PC-9 (cell line): ENCODE measurements at regions not wholly inside any gene's neighbourhood (a gene's known extent, or its start where the extent isn't known, plus 50 kb on each side); places are given as distances from the start of the nearest gene placed in this dataset.

ENCODE experiments used
- EZH2 ChIP-seq: fragments of 200-600 bp; sonication (generic); IDR thresholded peaks from 2 replicates; pipeline ENCODE4 v1.8.0; 2017; ENCODE audit warnings: antibody characterized with exemption, low read depth
- TF ChIP-seq, protein P1 (sequence below): fragments of 200-600 bp; sonication (generic); conservative IDR thresholded peaks from 2 replicates; pipeline ENCODE4 v1.6.1; 2017; ENCODE audit warnings: mixed run types, antibody characterized with exemption, mild to moderate bottlenecking, moderate library complexity

DNA sequence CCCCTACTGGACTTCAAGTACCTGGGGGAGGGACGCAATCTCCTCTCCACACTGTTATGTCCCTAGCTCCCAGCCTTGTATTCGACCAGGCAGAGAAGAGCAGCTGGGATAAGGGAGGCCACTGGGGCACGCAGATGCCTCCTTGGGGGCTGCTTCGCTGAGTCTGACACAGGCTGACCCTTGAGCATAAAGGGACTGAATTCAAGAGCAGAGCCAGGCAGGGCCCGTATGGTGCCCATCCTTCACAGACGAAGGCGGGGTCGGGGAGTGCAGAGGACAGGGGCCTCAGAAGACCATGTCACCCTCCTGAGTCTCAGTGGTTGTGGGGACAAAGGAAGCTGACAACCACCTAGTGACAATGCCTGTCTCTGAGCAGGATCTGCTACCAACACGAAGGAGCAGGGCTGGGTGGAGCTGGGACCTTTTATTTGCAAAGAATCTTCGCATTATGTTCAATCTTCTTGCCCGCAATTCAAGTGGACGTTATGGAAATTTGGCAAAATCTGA, 124.6 kb downstream of the TUBA3C start:
- TF ChIP-seq, protein P1, sequence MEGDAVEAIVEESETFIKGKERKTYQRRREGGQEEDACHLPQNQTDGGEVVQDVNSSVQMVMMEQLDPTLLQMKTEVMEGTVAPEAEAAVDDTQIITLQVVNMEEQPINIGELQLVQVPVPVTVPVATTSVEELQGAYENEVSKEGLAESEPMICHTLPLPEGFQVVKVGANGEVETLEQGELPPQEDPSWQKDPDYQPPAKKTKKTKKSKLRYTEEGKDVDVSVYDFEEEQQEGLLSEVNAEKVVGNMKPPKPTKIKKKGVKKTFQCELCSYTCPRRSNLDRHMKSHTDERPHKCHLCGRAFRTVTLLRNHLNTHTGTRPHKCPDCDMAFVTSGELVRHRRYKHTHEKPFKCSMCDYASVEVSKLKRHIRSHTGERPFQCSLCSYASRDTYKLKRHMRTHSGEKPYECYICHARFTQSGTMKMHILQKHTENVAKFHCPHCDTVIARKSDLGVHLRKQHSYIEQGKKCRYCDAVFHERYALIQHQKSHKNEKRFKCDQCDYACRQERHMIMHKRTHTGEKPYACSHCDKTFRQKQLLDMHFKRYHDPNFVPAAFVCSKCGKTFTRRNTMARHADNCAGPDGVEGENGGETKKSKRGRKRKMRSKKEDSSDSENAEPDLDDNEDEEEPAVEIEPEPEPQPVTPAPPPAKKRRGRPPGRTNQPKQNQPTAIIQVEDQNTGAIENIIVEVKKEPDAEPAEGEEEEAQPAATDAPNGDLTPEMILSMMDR, result no peak
- no peak for TF ChIP-seq EZH2
